A673 (cell line): ENCODE measurements at regions not wholly inside any gene's neighbourhood (a gene's known extent, or its start where the extent isn't known, plus 50 kb on each side); places are given as distances from the start of the nearest gene placed in this dataset.

ENCODE experiments used
- BruUV-seq: library from RNA; stranded (reverse); fragments of 400-500 nt; replicated peaks from 2 replicates; lab custom pipeline; 2021; lab: Mats Ljungman, UMichigan
- CTCF ChIA-PET: fragments of 300-600 bp; sonication (Branson Sonifier 250); formaldehyde crosslinking; loops from one replicate; lab custom pipeline; 2022; ENCODE audit warnings: antibody characterized with exemption; lab: Charles Lee
- POLR2A ChIA-PET: fragments of 300-600 bp; sonication (Branson Sonifier 250); formaldehyde crosslinking; loops from one replicate; lab custom pipeline; 2022; ENCODE audit warnings: antibody characterized with exemption; ENCODE audit not compliant: low non-redundant PET; lab: Charles Lee
- DNase-seq: peaks from one replicate; pipeline ENCODE4 v3.0.0-alpha.2; 2015; ENCODE audit warnings: low spot score
- H3K27ac ChIP-seq: fragments of 200-600 bp; sonication (generic); 2 replicates; pipeline ENCODE4 v1.5.1; 2016; ENCODE audit warnings: mixed run types, low read depth, mild to moderate bottlenecking, mixed read lengths, antibody characterized with exemption, low read length; ENCODE audit not compliant: poor library complexity, severe bottlenecking
- H3K27me3 ChIP-seq: fragments of 200-600 bp; sonication (generic); replicated peaks from 2 replicates; pipeline ENCODE4 v1.6.1; 2017; ENCODE audit warnings: mixed run types, low read depth, mild to moderate bottlenecking, mixed read lengths, antibody characterized with exemption, low read length; ENCODE audit not compliant: insufficient read depth, poor library complexity
- H3K36me3 ChIP-seq: fragments of 200-600 bp; sonication (generic); 2 replicates; pipeline ENCODE4 v1.6.1; 2016; ENCODE audit warnings: mixed run types, mild to moderate bottlenecking, mixed read lengths, antibody characterized with exemption, low read length; ENCODE audit not compliant: insufficient read depth, poor library complexity, severe bottlenecking
- H3K4me1 ChIP-seq: fragments of 200-600 bp; sonication (generic); 2 replicates; pipeline ENCODE4 v1.6.1; 2017; ENCODE audit warnings: mixed run types, mild to moderate bottlenecking, mixed read lengths, antibody characterized with exemption, low read length; ENCODE audit not compliant: insufficient read depth, poor library complexity, severe bottlenecking
- H3K4me3 ChIP-seq: fragments of 200-600 bp; sonication (generic); 2 replicates; pipeline ENCODE4 v1.5.1; 2016; ENCODE audit warnings: low read depth, mixed run types, mild to moderate bottlenecking, mixed read lengths, low read length; ENCODE audit not compliant: poor library complexity, severe bottlenecking
- H3K9me3 ChIP-seq: fragments of 200-600 bp; sonication (generic); 2 replicates; pipeline ENCODE4 v1.6.1; 2016; ENCODE audit warnings: mixed run types, low read depth, mild to moderate bottlenecking, mixed read lengths, antibody characterized with exemption, low read length; ENCODE audit not compliant: poor library complexity, severe bottlenecking
- CTCF ChIP-seq: fragments of 300-800, 200-600 bp; sonication (generic); conservative IDR thresholded peaks from 2 replicates; pipeline ENCODE4 v1.5.1; 2017; ENCODE audit warnings: low read depth, mild to moderate bottlenecking, antibody characterized with exemption, low read length, moderate library complexity, mixed read lengths
- EZH2 ChIP-seq: fragments of 200-600 bp; sonication (generic); IDR thresholded peaks from 2 replicates; pipeline ENCODE4 v1.6.1; 2017; ENCODE audit warnings: borderline replicate concordance, low read depth, mild to moderate bottlenecking, mixed read lengths, antibody characterized with exemption, low read length; ENCODE audit not compliant: poor library complexity, severe bottlenecking
- intact Hi-C: fragments of 100-400 bp; cut with micrococcal nuclease; formaldehyde crosslinking; loops from one replicate; pipeline ENCODE4 v1.10.0; 2022; ENCODE audit not compliant: unreplicated experiment

DNA sequence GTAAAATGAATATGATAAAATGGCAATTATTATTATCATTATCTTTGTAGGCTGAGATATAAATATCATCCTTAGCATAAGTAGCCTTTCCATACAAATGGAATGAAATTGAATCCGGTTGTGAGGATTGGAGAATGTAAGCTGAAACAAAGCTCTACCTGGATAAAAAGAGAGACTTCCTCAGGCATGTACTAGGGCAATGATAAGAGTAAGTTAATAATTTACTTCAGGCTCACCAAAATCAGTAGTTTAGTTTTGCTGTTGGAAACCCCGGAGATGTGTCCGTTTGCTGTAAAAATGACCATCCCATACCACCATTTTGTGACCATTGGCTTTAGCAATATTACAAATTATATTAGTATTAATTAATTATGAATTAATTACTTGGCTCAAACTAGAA, 96.3 kb downstream of the C12orf75 start:
- BruUV-seq = no TSS peak
- Histone ChIP-seq H3K36me3 (no peaks in the 10 kb centered on the region), H3K9me3 (no peaks in the 10 kb centered on the region), H3K27ac (no peak overlapping the region), H3K4me3 (no peak overlapping the region), H3K4me1 (no peaks in the 10 kb centered on the region), H3K27me3 (no peaks in the 10 kb centered on the region)
- TF ChIP-seq EZH2 (no peak), CTCF (no peak)
- ChIA-PET CTCF (no interaction called here), POLR2A (no interaction called here)
- DNase-seq = no peak
- intact Hi-C loops = loop anchor here (10.0 kb wide), 1 partner anchor 278 kb away; no protein-coding TSS in a partner anchor

GRCh38 chr12:105427883-105428282, 97.4 kb downstream of the C12orf75 start:
- Histone ChIP-seq H3K9me3 (no peaks in the 10 kb centered on the region), H3K4me1 (no peaks in the 10 kb centered on the region), H3K27me3 (no peaks in the 10 kb centered on the region), H3K36me3 (no peaks in the 10 kb centered on the region), H3K27ac (no peak overlapping the region), H3K4me3 (no peak overlapping the region)
- intact Hi-C loops = loop anchor here (10.0 kb wide), 1 partner anchor 277 kb away; no protein-coding TSS in a partner anchor
- BruUV-seq = no TSS peak
- CTCF ChIA-PET = interaction anchor here (0.7 kb wide), 1 partner anchor 12 kb away, joined by 4 read pairs; no protein-coding TSS in a partner anchor
- TF ChIP-seq CTCF (no peak), EZH2 (no peak)
- POLR2A ChIA-PET = no interaction called here
- DNase-seq = no peak

DNA sequence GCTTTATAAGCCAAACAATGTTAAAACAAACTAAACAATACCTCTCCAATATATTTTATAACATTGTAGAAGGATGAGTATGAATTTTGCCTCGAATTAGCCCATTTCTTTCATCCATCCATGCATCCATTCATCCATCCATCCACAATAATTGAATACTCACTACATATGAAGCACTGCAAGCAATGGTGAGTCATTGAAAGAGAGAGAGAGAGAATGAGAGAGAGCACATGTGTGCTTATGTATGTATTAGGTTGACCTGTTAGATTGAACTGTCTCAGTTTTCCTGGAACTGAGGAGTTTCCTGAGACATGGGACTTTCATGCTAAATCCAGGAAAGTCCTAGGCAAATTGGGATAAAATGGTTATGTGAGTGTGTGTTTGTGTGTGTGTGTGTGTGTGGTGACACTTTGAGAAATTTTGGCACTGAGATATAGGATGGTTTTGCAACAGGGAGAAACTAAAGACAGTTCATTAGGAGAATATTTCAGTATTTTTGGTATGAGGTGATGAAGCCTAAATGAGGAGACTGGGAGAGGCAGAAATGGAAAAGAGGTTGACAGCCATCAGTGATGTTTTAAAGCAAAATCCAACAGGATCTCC, 98.4 kb downstream of the C12orf75 start:
- no peaks in the 10 kb centered on the region for H3K4me1 ChIP-seq
- no peak overlapping the region for H3K4me3 ChIP-seq
- no peaks in the 10 kb centered on the region for H3K27me3 ChIP-seq
- no peaks in the 10 kb centered on the region for H3K9me3 ChIP-seq
- ChIA-PET POLR2A (no interaction called here), CTCF (no interaction called here)
- BruUV-seq = no TSS peak
- no peaks in the 10 kb centered on the region for H3K36me3 ChIP-seq
- no peak for TF ChIP-seq EZH2
- TF ChIP-seq CTCF = no peak
- intact Hi-C loops = loop anchor here (10.0 kb wide), 1 partner anchor 276 kb away; no protein-coding TSS in a partner anchor
- H3K27ac ChIP-seq = no peak overlapping the region
- no peak for DNase-seq
